ENCODE measurements at regions not wholly inside any gene's neighbourhood (a gene's known extent, or its start where the extent isn't known, plus 50 kb on each side); places are given as distances from the start of the nearest gene placed in this dataset.

DNA sequence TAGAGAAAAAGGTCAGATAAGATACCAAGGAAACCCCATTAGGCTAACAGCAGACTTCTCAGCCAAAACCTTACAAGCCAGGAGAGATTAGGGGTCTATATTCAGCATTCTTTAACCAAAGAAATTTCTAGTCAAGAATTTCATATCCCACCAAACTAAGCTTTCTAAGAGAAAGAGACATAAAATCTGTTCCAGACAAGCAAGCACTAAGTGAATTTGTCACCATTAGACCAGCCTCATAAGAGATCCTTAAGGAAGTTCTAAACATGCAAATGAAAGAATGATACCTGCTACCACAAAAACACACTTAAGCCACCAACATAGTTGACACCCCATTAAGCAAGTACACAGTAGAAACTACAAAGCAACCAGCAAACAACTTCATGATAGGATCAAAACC lies 276.2 kb downstream of the C11orf87 start:
- TF ChIP-seq POLR2AphosphoS5 (IDR thresholded peaks at IDR 0.05), result no peak
- TF ChIP-seq, protein P1, sequence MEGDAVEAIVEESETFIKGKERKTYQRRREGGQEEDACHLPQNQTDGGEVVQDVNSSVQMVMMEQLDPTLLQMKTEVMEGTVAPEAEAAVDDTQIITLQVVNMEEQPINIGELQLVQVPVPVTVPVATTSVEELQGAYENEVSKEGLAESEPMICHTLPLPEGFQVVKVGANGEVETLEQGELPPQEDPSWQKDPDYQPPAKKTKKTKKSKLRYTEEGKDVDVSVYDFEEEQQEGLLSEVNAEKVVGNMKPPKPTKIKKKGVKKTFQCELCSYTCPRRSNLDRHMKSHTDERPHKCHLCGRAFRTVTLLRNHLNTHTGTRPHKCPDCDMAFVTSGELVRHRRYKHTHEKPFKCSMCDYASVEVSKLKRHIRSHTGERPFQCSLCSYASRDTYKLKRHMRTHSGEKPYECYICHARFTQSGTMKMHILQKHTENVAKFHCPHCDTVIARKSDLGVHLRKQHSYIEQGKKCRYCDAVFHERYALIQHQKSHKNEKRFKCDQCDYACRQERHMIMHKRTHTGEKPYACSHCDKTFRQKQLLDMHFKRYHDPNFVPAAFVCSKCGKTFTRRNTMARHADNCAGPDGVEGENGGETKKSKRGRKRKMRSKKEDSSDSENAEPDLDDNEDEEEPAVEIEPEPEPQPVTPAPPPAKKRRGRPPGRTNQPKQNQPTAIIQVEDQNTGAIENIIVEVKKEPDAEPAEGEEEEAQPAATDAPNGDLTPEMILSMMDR (IDR thresholded peaks at IDR 0.05), result no peak
